Activated T-helper 9 cell treated with anti-CD3 and anti-CD28 coated beads, Interleukin-2, amount 50 U/mL, for 16 hours (primary cell): ENCODE measurements at regions not wholly inside any gene's neighbourhood (a gene's known extent, or its start where the extent isn't known, plus 50 kb on each side); places are given as distances from the start of the nearest gene placed in this dataset.

Experiments
- DNase-seq: peaks from one replicate; pipeline ENCODE4 v3.0.0-alpha.2; 2020; ENCODE audit warnings: low read depth

- no peak for DNase-seq
These were observed 520.5 kb upstream of the ZEB2 start for GRCh38 chr2:145040433-145040832.

- DNase-seq: no peak
These were observed 518.2 kb upstream of the ZEB2 start for GRCh38 chr2:145038041-145038525.

- DNase-seq: no peak
These were observed 516.6 kb upstream of the ZEB2 start for GRCh38 chr2:145036421-145037011.

GRCh38 chr2:145034511-145034910, 514.6 kb upstream of the ZEB2 start:
- no peak for DNase-seq

- DNase-seq: no peak
These were observed 513.5 kb upstream of the ZEB2 start for GRCh38 chr2:145033438-145033837.

- no peak for DNase-seq
These were observed 512.9 kb upstream of the ZEB2 start for GRCh38 chr2:145032791-145033190.

- DNase-seq: no peak
These were observed 510.0 kb upstream of the ZEB2 start for GRCh38 chr2:145029873-145030272.

- DNase-seq: no peak
These were observed 509.2 kb upstream of the ZEB2 start for GRCh38 chr2:145029081-145029480.

GRCh38 chr2:145028101-145028920, 508.4 kb upstream of the ZEB2 start:
- DNase-seq: no peak

- DNase-seq: no peak
These were observed 506.8 kb upstream of the ZEB2 start for GRCh38 chr2:145026456-145027455.

- DNase-seq: no peak
These were observed 505.5 kb upstream of the ZEB2 start for GRCh38 chr2:145025382-145025781.

- DNase-seq: no peak
These were observed 503.5 kb upstream of the ZEB2 start for GRCh38 chr2:145023334-145023934.

GRCh38 chr2:145022666-145023333, 502.9 kb upstream of the ZEB2 start:
- DNase-seq: no peak

GRCh38 chr2:145021962-145022665, 502.2 kb upstream of the ZEB2 start:
- no peak for DNase-seq

GRCh38 chr2:145020694-145021093, 500.8 kb upstream of the ZEB2 start:
- DNase-seq: no peak

GRCh38 chr2:145020139-145020538, 500.2 kb upstream of the ZEB2 start:
- no peak for DNase-seq

- DNase-seq: no peak
These were observed 498.6 kb upstream of the ZEB2 start for GRCh38 chr2:145018502-145018901.

GRCh38 chr2:145017149-145017548, 497.2 kb upstream of the ZEB2 start:
- no peak for DNase-seq

- DNase-seq: no peak
These were observed 496.8 kb upstream of the ZEB2 start for GRCh38 chr2:145016711-145017110.

- no peak for DNase-seq
These were observed 495.6 kb upstream of the ZEB2 start for GRCh38 chr2:145015561-145015960.

- DNase-seq: no peak
These were observed 492.9 kb upstream of the ZEB2 start for GRCh38 chr2:145012806-145013205.
